GM12801 (cell line): ENCODE measurements at regions not wholly inside any gene's neighbourhood (a gene's known extent, or its start where the extent isn't known, plus 50 kb on each side); places are given as distances from the start of the nearest gene placed in this dataset.

ENCODE experiments used
- TF ChIP-seq, protein P1 (sequence below): IDR thresholded peaks from one replicate; pipeline ENCODE4 v1.5.1; 2011; ENCODE audit warnings: control low read depth; ENCODE audit not compliant: insufficient read length; ENCODE audit errors: extremely low read depth

DNA sequence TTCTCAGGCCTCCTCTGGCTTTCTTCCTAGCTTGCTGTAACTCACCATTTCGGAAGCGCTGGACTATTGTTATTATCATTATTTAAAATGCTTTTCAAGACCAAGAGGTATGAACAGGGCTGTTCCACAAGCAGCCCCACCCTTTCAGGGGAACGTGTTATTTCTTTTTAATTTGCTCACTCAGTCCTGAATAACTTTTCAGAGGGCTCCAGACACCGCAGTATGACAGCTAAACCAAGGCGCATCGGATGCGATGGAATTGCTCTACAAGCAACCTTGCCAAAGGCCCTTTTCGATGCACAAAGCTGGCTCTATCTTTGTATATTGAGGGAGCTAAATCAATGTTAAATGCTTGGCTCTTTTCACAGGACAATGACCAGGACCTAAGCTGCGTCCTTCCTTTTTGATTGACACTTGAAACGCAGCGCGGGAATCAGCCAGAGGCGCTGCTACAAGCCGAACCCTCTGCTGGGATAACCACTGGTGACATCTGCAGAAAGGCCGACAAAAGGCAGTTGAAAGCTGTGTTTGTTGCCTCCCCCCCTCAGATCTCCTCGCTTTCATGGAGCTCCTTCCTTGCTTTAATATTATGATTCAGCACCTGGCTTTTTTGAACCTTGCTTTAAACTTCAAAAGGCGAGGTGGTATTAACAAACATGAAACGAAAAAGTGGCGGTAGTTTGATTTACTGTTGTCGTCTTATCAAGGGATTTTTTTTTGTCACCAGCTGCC, 204.7 kb upstream of the PROX1 start:
- TF ChIP-seq, protein P1, sequence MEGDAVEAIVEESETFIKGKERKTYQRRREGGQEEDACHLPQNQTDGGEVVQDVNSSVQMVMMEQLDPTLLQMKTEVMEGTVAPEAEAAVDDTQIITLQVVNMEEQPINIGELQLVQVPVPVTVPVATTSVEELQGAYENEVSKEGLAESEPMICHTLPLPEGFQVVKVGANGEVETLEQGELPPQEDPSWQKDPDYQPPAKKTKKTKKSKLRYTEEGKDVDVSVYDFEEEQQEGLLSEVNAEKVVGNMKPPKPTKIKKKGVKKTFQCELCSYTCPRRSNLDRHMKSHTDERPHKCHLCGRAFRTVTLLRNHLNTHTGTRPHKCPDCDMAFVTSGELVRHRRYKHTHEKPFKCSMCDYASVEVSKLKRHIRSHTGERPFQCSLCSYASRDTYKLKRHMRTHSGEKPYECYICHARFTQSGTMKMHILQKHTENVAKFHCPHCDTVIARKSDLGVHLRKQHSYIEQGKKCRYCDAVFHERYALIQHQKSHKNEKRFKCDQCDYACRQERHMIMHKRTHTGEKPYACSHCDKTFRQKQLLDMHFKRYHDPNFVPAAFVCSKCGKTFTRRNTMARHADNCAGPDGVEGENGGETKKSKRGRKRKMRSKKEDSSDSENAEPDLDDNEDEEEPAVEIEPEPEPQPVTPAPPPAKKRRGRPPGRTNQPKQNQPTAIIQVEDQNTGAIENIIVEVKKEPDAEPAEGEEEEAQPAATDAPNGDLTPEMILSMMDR: no peak

DNA sequence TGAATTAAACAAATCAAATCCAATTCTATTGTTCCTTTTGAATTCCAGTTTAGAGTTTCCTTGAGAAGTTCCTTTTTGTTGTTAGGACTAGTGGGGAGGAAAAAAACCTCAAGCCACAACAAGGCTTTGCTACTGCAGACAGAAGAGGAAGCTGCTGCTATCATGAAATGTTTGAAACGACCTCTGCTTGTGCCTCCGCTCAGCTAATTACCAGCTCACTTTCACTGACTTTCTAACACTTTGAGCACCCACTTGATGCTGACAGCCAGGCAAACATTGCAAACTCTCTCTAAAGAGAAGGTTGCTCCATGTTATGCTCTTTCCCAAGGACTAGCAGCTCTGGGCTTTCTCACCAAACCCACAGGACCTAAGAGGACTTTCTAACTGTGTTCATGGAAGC, 203.9 kb upstream of the PROX1 start:
- TF ChIP-seq, protein P1: no peak

DNA sequence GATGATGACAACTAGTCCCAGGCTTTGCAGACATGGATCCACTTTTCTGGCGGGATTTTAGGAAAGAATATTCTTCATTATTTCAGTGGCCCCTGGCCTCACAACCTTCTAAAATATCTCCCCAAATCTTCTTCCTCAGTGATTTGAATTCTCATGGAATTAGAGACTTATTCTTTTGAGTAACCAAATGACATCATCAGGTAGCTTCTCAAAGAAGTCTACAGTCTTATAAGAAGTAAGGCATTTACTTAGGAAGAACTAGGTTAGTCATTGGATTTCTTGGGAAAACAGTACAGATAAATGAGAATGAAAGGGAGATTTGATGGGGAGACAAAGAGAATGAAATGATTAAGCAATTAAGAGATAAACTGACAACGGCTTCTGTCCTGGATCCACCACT, 201.1 kb upstream of the PROX1 start:
- TF ChIP-seq, protein P1: no peak

DNA sequence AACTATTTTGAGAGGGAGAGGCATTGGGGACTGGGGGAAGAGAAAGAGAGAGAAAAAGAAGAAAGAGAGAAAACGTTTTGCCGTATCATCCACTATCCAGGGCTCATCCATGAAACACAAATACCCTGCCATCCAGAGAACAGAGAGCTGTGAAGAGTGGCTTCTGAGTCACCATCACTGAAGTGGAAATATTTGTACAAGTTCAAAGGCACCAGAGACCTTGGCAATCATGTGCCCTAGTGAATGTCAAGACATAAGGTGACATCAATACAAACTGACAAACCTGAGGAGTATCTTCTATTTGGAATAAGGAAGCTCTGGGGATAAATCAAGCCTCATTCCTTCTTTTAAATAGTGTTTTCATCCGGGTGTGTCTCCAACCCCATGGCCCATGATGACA, 197.2 kb upstream of the PROX1 start:
- TF ChIP-seq, protein P1: no peak

DNA sequence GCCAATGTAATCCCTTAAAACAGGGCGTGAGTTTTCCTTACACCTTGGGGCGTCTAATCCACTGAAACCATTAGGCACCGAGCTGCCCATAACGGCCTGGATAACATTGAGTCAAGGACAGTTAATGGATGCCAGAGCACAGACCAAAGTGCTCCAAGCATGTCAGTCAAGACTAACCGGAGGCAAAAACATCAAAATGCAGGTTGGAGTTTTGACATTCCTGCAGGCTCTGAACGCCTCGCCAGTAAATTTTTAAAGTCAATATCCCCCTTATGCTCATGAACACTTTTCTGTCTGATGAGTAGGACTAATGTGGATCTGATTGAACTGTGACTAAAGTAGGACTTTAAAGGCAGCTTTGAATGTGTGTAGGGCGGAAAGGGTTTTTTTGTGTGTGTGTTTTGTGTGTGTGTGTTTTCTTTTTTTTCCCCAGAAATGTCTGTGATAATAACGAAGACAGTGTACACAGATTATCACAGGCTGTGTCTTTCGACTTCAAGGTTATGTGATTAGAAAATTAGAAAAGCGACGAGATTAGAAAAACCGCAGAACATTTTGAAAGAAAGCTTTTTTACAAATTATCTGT, 194.2 kb upstream of the PROX1 start:
- TF ChIP-seq, protein P1: no peak

DNA sequence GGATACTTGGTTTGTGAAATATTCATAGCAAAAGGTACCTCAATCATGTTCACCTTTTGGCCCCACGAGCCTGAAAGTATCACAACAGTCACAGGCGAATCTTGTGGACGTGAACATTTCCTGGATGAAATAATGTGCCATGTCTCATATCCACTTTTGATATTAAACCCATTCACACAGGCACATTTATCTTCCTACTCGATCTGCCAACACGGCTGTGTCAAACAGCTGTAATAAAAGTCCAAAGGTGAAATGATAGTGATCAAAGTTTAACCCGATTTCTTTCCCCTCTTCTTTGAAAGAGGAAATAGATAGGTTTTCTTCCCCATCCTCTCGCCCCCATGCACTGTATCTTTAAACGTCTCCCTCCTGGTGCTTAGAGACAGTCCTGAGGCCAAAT, 191.2 kb upstream of the PROX1 start:
- TF ChIP-seq, protein P1: no peak

DNA sequence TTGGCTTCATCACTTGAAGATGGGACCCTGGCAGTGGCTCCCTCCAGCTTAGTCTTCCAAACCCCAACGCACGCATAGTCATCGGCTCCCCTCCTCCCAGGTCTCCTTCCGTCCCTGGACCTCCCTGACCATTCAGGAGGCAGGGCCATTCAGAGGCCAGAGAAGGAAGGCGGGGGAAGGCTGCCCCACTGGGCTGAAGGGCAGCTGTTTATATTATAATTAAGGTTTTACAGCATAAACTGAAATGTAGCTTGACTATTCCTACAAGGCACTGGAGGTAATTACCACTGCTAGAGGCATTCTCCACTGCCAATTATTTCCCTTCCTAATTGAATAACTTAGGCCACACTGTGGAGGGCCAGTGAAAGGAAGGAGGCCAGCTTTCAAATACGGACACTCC, 170.6 kb upstream of the PROX1 start:
- TF ChIP-seq, protein P1: no peak
